ENCODE measurements at regions not wholly inside any gene's neighbourhood (a gene's known extent, or its start where the extent isn't known, plus 50 kb on each side); places are given as distances from the start of the nearest gene placed in this dataset.

DNA sequence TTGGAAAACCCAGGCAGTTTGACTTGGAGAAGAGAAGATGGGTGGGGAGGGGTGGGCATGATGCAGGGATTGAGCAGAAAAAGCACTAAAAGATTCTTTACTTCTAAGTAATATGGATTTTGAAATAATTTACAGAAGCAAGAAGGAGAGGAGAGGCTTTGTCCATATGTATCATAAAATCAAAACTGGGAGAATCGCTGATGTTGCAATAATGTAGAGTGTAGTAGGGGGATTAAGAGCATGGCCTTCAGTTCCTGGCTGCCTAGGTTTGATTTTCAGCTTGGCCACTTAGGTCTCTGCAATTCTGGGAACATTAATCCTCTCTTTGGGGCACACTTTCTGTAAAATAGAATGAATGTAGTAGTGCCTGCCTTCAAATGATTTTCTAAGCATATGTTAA lies 1760.4 kb upstream of the CELF4 start:
- TF ChIP-seq, protein P1, sequence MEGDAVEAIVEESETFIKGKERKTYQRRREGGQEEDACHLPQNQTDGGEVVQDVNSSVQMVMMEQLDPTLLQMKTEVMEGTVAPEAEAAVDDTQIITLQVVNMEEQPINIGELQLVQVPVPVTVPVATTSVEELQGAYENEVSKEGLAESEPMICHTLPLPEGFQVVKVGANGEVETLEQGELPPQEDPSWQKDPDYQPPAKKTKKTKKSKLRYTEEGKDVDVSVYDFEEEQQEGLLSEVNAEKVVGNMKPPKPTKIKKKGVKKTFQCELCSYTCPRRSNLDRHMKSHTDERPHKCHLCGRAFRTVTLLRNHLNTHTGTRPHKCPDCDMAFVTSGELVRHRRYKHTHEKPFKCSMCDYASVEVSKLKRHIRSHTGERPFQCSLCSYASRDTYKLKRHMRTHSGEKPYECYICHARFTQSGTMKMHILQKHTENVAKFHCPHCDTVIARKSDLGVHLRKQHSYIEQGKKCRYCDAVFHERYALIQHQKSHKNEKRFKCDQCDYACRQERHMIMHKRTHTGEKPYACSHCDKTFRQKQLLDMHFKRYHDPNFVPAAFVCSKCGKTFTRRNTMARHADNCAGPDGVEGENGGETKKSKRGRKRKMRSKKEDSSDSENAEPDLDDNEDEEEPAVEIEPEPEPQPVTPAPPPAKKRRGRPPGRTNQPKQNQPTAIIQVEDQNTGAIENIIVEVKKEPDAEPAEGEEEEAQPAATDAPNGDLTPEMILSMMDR (conservative IDR thresholded peaks at IDR 0.05; ENCODE audit: low read length), result no peak
- no peak for TF ChIP-seq EZH2phosphoT487 (IDR thresholded peaks at IDR 0.05; ENCODE audit: borderline replicate concordance, low read depth, low read length)
